ENCODE measurements at regions not wholly inside any gene's neighbourhood (a gene's known extent, or its start where the extent isn't known, plus 50 kb on each side); places are given as distances from the start of the nearest gene placed in this dataset.

- DNase-seq (ENCODE audit: low spot score), result no peak
Measured at GRCh38 chr2:217269701-217270484, 410.0 kb upstream of the TNP1 start.

- no peak for DNase-seq (ENCODE audit: low spot score)
Measured at GRCh38 chr2:217268978-217269377, 409.1 kb upstream of the TNP1 start.

GRCh38 chr2:217267758-217268157, 407.9 kb upstream of the TNP1 start:
- DNase-seq (ENCODE audit: low spot score), result no peak

- DNase-seq (ENCODE audit: low spot score), result no peak
Measured at GRCh38 chr2:217263756-217264155, 403.9 kb upstream of the TNP1 start.

- DNase-seq (ENCODE audit: low spot score), result no peak
Measured at GRCh38 chr2:217262911-217263310, 403.0 kb upstream of the TNP1 start.

GRCh38 chr2:217261452-217261851, 401.6 kb upstream of the TNP1 start:
- DNase-seq (ENCODE audit: low spot score), result no peak

- DNase-seq (ENCODE audit: low spot score), result no peak
Measured at GRCh38 chr2:217260441-217261115, 400.7 kb upstream of the TNP1 start.

GRCh38 chr2:217258170-217258569, 398.3 kb upstream of the TNP1 start:
- DNase-seq (ENCODE audit: low spot score), result no peak

- DNase-seq (ENCODE audit: low spot score), result no peak
Measured at GRCh38 chr2:217256251-217256650, 396.4 kb upstream of the TNP1 start.

- DNase-seq (ENCODE audit: low spot score), result no peak
Measured at GRCh38 chr2:217254111-217254510, 394.2 kb upstream of the TNP1 start.

- no peak for DNase-seq (ENCODE audit: low spot score)
Measured at GRCh38 chr2:217252181-217252580, 392.3 kb upstream of the TNP1 start.

- DNase-seq (ENCODE audit: low spot score), result no peak
Measured at GRCh38 chr2:217250013-217250524, 390.2 kb upstream of the TNP1 start.

- DNase-seq (ENCODE audit: low spot score), result no peak
Measured at GRCh38 chr2:217249121-217250012, 389.5 kb upstream of the TNP1 start.

GRCh38 chr2:217248312-217248935, 388.6 kb upstream of the TNP1 start:
- no peak for DNase-seq (ENCODE audit: low spot score)

- DNase-seq (ENCODE audit: low spot score), result no peak
Measured at GRCh38 chr2:217247476-217247875, 387.6 kb upstream of the TNP1 start.

GRCh38 chr2:217246108-217246507, 386.2 kb upstream of the TNP1 start:
- no peak for DNase-seq (ENCODE audit: low spot score)

- no peak for DNase-seq (ENCODE audit: low spot score)
Measured at GRCh38 chr2:217244815-217245214, 385.0 kb upstream of the TNP1 start.

GRCh38 chr2:217242947-217243346, 383.1 kb upstream of the TNP1 start:
- no peak for DNase-seq (ENCODE audit: low spot score)

GRCh38 chr2:217231724-217232123, 371.9 kb upstream of the TNP1 start:
- DNase-seq (ENCODE audit: low spot score), result no peak

- DNase-seq (ENCODE audit: low spot score), result no peak
Measured at GRCh38 chr2:217231212-217231611, 371.3 kb upstream of the TNP1 start.

- no peak for DNase-seq (ENCODE audit: low spot score)
Measured at GRCh38 chr2:217228732-217229131, 368.9 kb upstream of the TNP1 start.

GRCh38 chr2:217227794-217228193, 367.9 kb upstream of the TNP1 start:
- no peak for DNase-seq (ENCODE audit: low spot score)

Measured in SW480 (cell line).